ENCODE measurements at regions not wholly inside any gene's neighbourhood (a gene's known extent, or its start where the extent isn't known, plus 50 kb on each side); places are given as distances from the start of the nearest gene placed in this dataset.
"Not testable (repeated sequence)": the region's sequence is repeated elsewhere in the genome, so short reads cannot be mapped to it uniquely, and the experiment has no call there.

DNA sequence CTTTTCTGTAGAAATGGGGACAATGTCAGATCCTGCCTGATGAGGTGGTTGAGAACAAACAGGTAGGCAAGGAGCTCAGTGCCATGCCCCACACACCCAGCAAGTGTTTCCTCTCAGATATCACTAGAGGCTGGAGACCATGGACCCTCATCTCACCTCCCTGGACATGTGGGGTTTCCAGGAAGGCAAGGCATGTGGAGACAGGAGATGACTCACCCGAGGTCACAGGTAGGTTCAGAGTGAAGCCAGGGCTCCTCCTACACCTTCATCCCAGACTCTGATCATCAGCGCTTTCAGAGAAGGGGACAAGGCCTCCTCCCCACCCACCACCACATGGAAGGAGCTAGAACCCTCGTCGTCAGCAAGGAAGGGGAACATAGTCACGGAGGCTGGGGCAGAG, 69.2 kb downstream of the MATN1 start:
- no peak for DNase-seq (ENCODE audit: low read depth)
- H3K4me3 ChIP-seq (ENCODE audit: low read depth, low read length) = no peak overlapping the region
- TF ChIP-seq, protein P1, sequence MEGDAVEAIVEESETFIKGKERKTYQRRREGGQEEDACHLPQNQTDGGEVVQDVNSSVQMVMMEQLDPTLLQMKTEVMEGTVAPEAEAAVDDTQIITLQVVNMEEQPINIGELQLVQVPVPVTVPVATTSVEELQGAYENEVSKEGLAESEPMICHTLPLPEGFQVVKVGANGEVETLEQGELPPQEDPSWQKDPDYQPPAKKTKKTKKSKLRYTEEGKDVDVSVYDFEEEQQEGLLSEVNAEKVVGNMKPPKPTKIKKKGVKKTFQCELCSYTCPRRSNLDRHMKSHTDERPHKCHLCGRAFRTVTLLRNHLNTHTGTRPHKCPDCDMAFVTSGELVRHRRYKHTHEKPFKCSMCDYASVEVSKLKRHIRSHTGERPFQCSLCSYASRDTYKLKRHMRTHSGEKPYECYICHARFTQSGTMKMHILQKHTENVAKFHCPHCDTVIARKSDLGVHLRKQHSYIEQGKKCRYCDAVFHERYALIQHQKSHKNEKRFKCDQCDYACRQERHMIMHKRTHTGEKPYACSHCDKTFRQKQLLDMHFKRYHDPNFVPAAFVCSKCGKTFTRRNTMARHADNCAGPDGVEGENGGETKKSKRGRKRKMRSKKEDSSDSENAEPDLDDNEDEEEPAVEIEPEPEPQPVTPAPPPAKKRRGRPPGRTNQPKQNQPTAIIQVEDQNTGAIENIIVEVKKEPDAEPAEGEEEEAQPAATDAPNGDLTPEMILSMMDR (conservative IDR thresholded peaks at IDR 0.05; ENCODE audit: low read depth, low read length) = no peak

DNA sequence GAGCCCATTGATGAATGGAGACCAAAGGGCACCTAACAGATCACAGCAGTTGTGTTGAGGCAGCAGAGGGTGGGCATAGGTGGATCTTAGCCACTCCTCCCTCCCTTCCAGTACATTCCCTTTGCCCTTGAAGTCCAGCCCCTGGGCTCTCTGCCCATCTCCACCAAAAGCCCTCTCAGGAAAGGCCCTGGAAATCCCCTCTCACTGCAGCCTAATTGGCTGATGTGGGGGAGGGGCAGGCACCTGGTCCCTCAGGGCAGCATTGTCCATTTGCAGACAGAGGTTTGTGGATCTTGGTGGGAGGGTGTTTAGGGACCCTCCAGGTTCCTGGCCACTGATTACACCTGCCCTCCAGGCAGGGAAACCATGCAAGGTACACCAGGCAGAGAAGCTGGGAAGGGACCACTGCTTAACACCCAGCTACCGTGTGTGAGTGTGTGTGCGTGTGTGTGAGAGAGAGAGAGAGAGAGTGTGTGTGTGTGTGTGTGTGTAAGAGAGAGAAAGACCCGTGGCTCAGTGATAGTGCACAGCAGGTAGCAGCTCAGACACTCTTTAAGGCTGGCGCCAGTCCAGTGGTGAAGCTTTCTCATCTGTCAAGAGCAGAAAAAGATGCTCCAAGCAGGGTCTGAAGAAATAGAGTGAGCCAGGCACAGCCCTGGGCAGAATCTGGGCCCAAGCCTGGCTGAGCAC, 71.1 kb downstream of the MATN1 start:
- no peak overlapping the region for H3K4me3 ChIP-seq (ENCODE audit: low read depth, low read length)
- TF ChIP-seq, protein P1 (conservative IDR thresholded peaks at IDR 0.05; ENCODE audit: low read depth, low read length) = no peak
- DNase-seq (ENCODE audit: low read depth) = no peak

DNA sequence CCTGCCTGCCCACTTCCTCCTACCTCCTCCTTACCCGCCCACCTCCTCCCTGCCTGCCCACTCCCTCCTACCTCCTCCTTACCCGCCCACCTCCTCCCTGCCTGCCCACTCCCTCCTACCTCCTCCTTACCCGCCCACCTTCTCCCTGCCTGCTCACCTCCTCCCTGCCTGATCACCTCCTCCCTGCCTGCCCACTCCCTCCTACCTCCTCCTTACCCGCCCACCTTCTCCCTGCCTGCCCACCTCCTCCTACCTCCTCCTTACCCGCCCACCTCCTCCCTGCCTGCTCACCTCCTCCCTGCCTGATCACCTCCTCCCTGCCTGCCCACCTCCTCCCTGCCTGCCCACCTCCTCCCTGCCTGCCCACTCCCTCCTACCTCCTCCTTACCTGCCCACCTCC, 72.0 kb downstream of the MATN1 start:
- not testable (repeated sequence) for DNase-seq (ENCODE audit: low read depth); H3K4me3 ChIP-seq (ENCODE audit: low read depth, low read length)

DNA sequence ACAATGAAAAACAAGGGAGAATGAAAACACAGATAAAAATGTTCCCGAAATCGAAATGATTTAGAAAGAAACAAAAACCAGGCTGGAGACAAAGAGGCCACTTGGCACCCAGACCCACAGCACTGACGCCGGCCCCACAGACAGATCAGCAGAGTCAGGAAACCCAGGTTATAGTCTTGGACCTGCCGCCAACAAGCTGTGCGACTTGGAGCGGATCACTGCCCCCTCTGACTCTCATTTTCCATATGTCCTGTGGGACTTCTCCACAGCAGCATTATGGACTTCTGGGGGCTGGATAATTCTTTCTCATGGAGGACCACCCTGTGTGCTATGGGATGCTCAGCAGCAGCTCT, 72.4 kb downstream of the MATN1 start:
- no peak for DNase-seq (ENCODE audit: low read depth)
- TF ChIP-seq, protein P1 (conservative IDR thresholded peaks at IDR 0.05; ENCODE audit: low read depth, low read length) = no peak
- H3K4me3 ChIP-seq (ENCODE audit: low read depth, low read length) = no peak overlapping the region

DNA sequence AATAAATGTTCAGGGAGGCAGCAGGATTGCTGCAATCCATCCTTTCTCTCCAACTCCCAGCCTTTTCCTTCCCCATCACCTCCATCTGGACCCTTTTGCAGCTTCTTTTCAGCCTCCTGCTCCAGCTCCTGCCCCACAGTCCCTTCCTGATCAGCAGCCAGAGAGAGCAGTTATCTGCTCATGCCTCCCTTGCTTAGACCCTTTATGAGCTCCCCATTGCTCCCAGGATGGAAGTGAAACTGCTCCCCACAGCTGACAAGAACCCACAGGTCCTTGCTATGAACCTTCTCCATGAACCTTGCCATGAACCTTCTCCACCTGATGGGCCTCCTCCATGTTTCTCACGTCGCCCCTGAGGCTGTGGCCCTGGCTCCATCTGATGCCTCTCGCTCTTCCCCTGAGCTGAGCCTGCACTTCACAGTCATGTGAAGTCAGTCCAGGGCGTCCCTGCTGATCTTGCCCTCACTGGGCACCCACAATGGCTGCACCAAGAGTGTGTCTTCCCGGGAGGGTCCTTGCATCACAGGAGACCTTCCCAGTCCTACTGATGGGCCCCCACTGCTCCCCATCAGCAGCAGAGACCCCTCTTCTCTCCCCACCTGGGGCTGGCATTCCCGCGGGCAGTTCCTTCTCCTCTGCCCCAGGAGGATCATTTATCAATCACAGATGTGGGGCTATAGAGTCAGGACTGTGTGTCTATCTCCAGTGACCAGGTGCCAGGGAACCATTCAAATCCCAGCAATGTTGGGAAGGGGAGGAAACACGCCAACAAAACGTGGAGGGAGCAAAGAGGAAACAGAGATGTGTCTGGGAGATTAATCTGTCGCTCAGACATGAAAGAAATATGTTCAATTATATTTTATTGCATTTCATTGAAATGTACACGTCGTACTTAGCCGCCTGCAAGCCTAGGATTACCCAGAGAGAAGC, 73.1 kb downstream of the MATN1 start:
- TF ChIP-seq, protein P1 (conservative IDR thresholded peaks at IDR 0.05; ENCODE audit: low read depth, low read length) = no peak
- DNase-seq (ENCODE audit: low read depth) = no peak
- no peak overlapping the region for H3K4me3 ChIP-seq (ENCODE audit: low read depth, low read length)

DNA sequence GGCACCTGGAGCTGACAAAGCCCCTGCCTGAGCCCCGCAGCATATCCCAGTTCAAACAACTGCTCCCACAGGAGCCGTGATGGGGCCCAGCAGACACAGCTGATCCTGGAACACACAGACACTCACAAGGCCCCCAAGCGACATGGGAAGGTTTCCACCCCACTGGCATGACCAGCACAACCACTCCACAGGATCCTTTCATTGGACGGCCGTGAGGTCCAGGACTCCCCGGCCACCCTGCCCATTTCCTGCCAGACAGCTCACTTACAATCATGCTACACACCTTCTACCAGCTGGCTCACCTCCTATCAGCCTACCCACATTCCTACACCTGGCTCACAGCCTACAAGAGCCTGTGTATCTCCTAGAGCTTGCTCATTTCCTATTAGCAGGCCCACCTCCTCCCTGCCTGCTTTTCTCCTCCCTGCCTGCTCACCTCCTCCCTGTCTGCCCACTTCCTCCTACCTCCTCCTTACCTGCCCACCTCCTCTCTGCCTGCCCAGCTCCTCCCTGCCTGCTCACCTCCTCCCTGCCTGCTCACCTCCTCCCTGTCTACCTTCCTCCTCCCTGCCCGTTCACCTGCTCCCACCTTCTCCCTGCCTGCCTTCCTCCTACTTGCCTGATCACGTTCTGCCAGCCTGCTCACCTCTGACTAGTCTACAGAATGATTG, 73.9 kb downstream of the MATN1 start:
- no peak overlapping the region for H3K4me3 ChIP-seq (ENCODE audit: low read depth, low read length)
- TF ChIP-seq, protein P1 (conservative IDR thresholded peaks at IDR 0.05; ENCODE audit: low read depth, low read length) = no peak
- DNase-seq (ENCODE audit: low read depth) = no peak

DNA sequence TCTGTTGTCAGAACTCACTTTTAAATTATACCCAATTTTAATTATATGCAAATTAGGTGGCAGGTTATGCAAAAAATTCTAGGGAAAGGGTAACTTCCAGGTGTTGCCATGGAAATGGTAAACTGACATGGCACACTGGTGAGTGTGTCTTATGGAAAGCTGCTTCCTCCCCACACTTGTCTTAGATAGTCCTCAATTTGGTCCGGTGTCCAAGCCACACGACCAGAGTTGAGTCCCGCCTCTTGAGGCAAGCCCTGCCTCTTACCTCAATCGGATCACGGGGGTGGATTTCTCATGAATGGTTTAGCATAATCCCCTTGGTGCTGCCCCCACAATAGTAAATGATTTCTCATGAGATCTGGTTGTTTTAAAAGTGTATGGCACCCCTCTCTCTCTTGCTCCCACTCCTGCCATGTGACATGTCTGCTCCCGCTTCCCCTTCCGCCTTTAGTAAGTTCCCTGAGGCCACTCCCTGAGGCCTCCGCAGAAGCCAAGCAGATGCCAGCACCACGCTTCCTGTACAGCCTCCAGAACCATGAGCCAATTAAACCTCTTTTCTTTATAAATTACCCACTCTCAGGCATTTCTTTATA, 74.9 kb downstream of the MATN1 start:
- no peak for DNase-seq (ENCODE audit: low read depth)
- H3K4me3 ChIP-seq (ENCODE audit: low read depth, low read length) = no peak overlapping the region
- TF ChIP-seq, protein P1 (conservative IDR thresholded peaks at IDR 0.05; ENCODE audit: low read depth, low read length) = no peak

All from epithelial cell of proximal tubule (primary cell).